ENCODE measurements at regions not wholly inside any gene's neighbourhood (a gene's known extent, or its start where the extent isn't known, plus 50 kb on each side); places are given as distances from the start of the nearest gene placed in this dataset.

DNA sequence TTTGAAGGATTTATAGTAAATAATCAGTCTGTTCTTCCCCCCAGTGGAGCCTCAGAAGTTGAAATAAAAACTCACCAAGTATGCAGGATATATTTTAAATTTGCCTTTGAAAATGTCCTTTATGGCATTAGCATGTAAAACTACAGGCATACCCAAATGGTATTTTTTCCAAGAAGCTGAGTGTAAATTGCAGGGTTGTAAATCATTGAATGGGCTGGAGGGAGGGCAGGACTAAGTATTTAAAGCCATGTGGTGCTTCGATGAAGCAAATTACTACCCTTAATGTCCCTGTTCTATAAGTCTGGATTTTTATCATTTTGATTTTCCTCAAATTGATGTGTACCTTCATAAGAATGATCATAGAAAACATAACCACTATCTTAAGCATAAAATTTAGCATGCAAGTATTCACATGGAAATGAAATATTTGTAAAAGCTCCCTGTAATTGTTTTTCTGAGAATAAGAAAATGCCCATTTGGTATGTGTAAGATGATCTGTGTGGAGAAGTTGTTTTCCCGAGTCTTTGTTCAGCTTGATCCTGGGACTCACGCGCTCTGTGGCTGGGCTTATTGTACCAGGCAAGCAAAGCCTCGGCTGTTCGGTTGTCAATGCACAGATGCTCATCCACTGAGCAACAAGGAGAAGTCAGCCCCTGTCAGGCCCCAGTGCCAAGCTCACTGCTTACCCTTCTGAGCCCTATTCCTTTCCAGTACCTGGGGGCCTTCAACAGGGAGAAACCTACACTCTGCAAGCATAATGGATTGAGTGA, 66.7 kb downstream of the CD164 start:
- no peak for DNase-seq

DNA sequence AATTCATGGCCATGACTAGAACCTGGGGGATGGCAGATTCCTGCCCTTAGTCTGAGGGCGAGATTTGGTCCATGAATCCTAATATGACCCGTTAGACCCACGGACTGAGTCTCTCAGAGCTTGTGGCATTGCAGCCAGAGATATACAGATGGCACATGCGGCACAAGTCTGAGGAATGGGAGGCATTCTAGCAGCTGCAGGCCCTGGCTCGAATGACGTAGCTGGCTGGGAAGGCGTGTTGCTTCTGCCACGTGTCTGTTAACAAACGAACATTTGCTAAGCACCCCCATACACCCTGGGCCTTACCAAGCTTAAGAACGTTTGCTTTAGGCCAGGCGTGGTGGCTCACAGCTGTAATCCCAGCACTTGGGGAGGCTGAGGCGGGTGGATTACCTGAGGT, 68.0 kb downstream of the CD164 start:
- no peak for DNase-seq

DNA sequence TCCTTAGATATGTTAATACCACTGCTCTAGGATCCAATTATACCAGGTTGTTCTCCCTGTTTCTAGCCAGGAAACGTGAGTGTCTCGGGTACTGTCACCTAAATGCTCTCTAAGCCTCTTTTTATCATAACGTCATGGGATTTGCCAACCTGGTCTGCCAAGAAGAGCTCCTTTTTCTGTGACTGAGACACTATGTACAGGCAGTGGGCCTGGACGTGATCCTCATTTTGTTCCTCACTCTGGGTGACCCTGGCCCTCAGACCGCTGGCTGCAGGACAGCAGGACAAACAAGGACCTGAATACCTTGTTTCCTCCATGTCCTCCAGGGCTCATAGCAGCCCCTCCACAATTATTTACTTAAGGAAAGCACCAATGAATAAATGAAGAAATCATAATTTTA, 69.1 kb downstream of the CD164 start:
- DNase-seq = no peak

DNA sequence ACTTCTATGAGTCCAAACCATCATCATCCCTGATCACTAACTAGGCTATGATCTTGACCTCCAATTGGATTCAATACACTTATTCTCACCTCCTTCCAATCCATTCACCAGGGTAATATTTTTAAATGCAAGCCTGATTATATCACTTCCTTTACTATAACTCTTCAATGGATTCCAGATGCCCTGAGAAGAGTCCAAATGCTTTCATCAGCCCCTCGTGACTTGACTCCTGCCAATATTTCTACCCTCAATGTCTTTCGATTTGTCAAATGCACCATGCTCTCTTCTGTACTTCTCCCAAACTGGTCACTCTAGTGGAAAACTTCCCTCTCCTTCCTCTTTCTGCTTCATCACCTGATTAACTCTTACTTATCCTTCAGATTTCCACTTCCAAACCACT, 70.8 kb downstream of the CD164 start:
- peak; percentile 73 for DNase-seq

DNA sequence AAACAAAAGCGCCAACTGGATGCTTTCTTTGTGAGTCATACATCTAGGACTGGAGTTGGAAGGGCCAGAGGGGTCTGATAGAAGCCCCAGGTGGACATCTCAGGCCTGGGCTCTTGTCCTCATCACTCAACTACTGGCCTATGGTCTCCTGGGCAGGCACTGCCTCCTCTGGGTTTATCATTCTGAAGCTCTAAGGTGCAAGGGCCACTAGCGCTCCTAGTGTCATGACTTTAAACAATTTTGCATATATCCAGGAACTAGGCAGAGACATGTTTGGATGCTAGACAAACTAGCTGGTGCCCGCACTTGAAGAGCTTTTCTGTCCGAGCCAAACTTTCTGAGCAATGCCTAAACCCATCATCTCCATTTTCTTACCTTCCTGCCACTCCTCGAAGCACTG, 72.3 kb downstream of the CD164 start:
- no peak for DNase-seq

DNA sequence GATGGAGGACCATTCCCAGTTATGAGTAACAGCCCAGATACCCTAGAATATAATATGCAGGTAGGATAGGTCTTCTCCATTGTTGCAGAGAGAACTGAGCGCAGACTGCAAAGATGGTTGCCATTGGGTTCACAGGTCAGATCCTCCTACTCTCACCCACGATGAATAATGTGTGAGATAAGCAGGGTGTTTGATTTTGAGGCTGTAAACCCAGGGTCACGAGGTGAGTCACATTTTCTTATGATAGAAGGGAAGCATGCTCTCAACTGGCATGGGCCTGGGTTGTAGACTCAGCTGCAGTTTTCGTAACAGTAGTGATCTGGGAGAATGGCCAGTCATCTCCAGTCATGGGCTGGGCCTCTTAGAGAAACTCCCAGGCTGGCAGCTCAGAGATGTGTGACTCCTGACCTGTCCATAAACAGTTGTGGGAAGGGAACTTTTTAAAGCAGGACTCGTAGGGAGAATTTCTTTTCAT, 74.2 kb downstream of the CD164 start:
- DNase-seq = no peak

DNA sequence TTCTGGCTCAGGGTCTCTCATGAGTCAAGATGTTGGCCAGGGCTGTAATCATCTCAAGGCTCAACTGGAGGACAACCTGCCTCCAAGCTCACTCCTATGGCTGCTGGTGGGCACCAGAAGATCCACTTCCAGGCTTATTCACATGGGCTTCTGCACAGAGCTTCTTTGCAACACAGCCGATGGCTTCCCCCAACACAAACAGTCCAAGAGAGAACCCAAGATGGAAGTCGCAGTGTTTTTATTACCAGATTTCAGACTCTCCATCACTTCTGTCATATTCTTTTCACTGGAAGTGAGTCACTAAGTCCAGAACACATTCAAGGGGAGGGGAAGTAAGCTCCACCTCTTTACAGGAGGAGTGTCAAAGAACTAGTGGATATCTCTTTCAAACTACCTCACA, 75.5 kb downstream of the CD164 start:
- DNase-seq = no peak

DNA sequence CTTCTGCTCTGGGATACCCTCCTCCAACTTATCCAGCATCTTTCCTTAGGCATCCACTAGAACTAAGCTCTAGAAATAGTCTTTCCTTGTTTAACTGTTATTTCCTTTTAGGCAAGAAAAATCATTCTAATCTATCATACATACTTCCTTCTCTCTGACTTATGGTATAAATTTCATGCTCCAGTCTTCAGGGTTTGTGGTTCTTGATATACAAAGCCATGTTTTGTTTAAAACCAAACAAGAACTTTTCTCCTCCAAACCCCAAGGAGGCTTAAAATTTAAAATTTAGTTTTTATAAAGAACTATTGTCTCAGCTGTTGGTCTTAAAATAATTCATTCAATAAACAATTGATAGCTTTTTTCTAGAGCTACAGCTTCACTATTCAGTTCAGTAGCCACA, 77.2 kb downstream of the CD164 start:
- DNase-seq = no peak

DNA sequence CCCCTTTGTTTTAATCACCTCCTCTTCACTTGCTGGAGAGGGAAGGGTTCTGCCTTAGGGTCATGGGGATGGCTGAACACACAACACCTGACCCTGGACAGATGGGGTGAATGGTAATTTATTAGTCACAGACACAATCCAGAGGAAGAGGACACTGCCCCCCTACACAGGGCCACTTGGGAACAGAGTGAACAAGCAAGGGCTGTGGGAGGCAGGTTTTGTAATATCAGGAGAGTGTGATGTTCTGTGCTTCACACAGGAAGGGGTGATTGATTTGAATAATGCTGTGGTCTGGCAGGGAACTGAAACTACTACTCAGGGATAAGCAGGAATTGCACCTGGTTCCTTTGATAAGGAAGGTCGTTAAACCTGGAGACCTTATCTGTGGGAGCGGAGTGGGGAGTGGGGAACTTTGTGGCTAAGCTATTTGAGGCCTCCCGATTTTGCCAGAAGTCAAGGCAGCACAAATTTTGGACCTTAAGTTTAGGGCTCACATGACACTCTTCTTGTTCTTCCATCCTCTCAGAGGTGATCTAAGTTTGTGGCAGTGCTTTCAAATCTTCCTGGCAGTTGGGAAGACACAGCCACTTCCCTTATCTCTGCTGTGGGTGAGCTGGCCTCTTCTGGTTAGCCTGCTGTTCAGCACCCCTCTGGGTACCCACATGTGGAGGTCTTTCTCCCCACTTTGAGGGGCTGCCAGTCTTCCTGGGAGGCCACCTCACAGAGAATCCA, 77.8 kb downstream of the CD164 start:
- no peak for DNase-seq

DNA sequence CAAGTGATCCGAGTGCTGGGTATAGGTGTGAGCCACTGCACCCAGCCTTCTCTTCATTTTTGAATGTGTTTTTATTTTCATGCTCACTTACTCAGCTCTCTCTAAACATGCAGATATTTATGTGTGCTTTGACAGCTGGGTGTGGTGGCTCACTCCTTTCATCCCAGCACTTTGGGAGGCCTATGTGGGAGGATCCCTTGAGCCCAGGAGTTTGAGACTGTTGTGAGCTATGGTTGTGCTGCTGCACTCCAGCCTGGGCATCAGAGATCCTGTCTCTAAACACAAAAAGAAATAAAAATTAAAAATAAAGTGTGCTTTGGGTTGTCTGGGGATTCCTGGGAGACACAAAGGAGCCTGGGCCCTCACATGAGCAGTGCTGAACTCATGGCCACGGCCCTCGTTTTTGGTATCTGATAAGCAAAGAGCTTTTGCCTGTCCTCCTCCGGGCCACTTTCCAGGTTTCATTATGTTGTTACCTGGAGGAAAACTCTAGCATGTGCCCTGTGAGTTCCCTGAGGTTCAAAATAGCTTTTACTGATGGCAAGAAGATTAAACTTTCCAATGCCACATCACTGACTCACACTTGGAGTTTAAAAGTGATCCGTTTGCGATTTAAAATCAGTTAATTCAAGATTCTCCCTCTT, 78.5 kb downstream of the CD164 start:
- DNase-seq = no peak

DNA sequence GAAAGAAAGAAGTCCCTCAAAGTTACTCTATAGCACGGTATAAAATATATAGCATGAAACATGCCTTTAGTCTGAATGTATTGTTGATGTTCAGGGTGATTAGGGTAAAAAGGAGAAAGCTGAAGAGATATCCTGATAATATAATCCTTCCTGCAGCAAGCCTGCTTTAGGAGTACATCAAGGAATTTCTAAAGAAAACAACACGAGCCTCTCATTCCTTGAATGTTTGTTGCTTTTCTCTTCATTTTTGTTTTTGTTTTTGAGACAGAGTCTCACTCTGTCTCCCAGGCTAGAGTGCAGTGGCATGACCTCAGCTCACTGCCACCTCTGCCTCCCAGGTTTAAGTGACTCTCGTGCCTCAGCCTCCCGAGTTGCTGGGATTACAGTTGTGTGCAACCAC, 79.1 kb downstream of the CD164 start:
- DNase-seq = no peak

DNA sequence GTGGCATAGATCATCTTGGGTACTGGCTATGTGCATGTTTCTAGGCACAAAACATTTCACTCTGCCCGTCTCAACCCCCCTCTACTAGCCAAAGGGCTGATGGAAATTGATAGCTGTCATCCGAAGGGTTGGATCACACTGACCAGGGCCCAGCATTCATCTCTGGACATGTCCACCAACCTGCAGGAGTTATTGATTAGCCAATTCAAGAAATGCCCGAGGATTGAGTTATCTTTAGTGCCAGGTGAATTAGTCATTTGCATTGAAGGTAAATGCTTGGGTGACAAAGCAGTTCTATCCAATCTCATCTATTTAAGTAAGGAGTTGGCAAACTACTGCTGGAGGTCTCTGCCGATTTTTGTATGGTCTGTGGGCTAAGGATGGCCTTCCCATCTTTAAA, 80.1 kb downstream of the CD164 start:
- DNase-seq = no peak

DNA sequence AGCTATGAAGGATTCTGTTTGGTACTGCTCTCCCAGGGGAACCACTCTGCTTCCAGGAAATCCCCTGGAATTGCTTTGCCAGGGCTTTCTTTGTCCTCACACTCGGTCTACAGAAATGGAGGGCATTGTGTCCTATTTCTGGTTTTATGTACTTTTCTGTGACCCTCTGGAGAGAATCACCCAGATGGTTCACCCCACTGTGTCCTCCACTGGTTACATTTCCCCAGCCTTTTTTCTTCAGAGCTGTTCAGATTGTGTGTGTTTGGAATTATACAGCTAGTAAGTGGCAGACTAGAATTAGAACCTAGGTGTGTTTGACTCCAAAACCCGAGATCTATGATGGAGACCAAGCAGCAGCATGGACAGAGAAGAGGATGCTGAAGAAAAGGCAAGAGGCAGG, 80.8 kb downstream of the CD164 start:
- no peak for DNase-seq

DNA sequence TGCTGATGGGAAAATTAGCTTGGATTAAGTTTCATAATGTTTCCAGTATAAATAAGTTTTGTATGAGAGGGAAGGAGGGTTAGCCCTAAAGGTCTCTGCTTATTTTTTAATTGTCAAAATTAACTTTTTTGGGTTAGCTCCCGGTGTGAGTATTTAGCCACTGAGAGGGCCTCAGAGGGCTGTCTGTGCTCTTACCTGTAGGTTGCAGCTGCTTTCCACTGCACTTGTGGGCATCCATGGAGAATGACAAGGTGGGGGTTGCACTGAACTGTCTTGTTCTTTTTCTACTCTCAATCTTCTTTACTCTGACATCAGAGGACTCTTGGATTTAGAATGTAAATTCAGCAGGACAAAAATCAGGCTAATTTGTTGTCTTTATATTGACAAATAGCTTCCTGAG, 81.4 kb downstream of the CD164 start:
- DNase-seq = no peak

DNA sequence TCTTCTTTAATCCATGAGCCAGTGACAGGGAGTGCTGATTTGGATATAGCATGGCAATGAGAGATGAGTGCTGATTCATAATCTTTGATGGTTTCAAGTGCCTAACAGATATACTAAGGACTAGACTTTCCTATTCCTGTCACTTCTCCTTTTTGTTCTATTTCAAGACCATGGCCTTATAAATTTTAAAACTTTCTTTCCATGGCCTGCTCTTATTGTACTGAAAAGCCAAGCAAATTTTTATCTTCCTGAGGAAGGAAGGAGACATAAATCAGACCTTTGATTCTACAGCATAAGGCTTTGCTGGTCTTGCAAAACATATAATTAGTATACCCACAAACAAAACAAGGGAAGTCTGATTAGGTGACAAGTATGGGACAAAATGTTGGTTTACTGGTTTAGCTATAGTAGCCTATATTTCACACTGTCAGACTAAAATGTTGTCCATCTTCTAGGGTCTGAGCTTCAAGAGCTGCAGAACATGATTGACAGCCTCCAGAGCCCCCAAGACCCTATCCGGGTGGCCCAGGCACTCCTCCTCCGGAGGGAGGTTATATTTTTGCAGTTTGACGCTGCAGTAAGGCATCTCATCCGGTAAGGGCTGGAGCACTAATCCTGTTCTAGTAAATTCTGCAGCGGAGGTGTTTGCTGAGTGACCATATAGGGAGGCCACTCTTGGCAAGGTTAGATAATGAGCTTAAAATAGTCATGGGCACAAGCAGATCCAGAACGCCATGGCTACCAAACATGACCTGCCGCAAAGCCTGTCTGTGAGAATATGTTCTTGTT, 82.3 kb downstream of the CD164 start:
- no peak for DNase-seq

DNA sequence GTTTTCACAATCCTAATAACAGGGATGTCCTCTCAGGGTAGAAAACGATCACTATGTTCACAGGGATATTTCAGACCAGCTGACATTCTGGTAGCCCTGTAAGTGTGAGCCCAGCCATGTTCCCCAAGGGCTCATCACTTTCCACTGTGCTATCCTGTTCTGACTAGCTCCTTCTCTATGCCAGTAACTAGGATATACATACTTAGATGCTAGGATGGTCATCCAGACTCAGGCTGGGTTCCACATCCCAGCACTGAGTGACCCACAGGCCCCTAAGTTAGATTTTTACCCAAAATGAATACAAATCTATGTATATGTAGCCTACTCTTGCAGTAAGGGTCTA, 83.0 kb downstream of the CD164 start:
- no peak for DNase-seq

DNA sequence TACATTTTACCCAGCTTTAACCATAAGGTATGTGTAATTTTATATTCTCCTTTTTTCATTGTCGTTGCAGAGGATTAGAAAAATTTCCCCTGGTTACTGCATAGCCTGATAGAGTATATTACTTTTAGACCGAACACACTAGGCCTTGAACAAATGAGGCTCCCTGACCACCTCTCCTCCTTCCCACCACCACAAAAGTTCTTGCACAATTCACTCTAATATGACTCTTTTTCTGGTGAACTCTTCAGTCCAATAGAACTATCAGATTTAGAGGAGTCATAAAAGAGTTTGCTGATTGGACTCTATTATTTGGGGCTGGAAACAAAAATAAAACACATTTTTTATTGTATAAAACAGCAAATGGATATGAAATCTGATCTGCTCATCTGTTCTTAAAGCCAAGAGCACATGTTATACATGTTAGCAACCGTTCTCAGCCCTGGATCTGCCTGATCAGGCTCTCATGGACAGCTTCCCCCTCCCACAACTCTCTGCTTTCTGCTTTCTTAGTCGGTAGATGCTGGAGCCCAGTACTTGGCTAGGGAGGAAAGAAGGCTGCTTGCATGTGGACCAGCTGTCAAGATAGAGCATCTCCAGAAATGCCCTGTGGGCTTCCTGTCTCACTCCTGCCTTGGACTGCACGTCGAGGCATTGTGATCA, 83.5 kb downstream of the CD164 start:
- peak; percentile 21 for DNase-seq

DNA sequence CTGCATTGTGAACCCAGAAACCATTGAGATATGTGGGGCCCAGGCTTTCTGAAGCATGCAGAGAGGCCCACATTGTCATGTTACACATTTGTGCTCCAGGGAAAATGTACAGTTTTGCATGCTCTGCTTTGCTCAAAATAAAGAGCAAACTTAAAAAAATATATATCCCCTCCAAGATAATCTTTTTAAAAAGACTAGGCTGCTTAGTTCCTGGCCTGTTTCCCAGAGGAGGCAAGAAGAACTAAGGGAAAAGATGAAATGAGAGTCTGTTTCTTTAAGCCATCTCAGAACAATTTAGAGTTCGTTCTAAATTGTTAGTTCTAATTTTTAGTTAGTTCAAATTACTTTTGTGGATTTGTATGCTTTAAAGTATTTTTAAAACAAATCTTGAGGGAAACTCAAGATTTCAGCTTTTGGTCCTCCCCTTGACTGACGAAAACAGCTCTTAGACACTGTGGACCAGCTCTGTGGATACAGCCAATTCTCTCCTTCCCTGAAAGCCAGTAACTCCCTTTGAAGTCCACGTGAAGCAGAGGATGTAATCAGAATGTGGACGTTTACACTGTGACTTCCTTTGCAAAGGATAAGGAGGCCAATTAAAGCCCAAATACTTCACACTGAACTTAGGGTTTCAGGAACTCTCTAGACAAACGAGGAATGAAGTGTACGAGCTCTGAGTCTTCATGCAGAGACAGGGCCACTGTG, 84.7 kb downstream of the CD164 start:
- DNase-seq = peak; percentile 25

DNA sequence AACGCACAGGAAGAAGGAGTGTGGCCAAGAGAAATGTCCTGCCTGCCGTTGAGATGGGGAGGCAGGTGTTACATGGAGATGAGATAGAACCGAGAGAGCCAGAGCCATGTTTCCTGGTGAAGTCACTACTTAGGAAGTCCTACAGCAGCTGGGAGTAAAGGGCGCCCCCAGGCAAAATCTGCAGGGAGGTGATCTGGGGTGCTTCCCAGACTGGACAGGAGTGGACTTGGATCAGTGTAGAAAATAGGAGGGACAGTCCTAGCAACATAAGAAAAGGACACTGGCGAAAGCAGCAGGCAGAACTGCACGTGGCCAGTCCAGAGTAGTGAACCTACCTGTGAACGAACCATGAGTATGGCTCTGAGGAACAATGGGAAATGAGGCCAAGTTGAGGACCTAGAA, 85.3 kb downstream of the CD164 start:
- peak; percentile 34 for DNase-seq

DNA sequence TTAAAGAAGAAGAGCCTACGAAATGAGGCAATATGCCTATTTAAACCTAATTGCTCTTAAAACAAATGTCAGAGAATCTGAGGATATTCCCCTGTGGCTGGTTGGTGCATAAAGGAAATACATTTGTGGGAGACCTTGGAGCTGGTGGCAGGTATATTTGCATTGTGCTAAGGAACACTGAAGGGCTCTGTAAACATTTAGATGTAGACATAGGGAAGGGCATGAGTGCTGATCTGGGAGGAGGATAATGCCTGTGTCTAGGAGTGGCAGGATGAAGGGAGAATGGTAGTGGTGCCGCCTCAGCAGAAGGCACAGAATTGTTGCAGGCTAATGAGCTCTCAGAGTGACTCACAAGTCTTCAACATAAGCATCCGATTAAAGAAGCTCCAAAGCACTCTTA, 85.8 kb downstream of the CD164 start:
- DNase-seq = no peak

DNA sequence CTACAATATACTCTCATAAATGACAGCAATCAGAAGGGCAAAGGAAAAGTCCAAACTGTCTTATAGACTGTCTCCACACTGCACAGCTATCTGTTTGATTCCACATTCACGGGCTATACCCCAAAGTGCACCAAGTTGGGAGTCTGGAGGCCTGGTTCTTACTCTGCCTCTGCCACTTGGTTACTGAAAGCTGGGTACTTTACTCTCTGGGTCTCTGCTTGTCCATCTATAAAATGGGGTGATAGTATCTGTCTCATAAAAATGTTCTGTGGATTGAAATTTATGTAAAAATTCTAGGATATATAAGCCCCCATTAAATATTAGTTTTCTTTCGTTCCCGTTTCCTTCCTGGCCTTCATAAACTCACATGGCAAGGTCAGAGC, 86.5 kb downstream of the CD164 start:
- no peak for DNase-seq
